HepG2 (cell line): ENCODE measurements at regions not wholly inside any gene's neighbourhood (a gene's known extent, or its start where the extent isn't known, plus 50 kb on each side); places are given as distances from the start of the nearest gene placed in this dataset.

Experiments used
- HNRNPL ChIP-seq: fragments of 200-400 bp; formaldehyde crosslinking; IDR thresholded peaks from 2 replicates; pipeline ENCODE4 v1.6.1; 2017; ENCODE audit warnings: mild to moderate bottlenecking, low read depth, low read length
- KLF16 ChIP-seq, 2 experiments: sonication (generic) in 1 of 2; formaldehyde crosslinking in 1 of 2; IDR thresholded peaks; 2 replicates each; pipeline versions ENCODE4 v1.6.1 to v1.8.0; 2016 to 2023; ENCODE audit warnings: missing genetic modification reagents in 2 of 2, missing compliant biosample characterization in 1 of 2
- RBFOX2 ChIP-seq: fragments of 200-400 bp; formaldehyde crosslinking; IDR thresholded peaks from 2 replicates; pipeline ENCODE4 v1.6.1; 2017; ENCODE audit warnings: low read depth, mild to moderate bottlenecking, low read length
- SMAD9 ChIP-seq: sonication (generic); formaldehyde crosslinking; IDR thresholded peaks from 2 replicates; pipeline ENCODE4 v1.5.1; 2020; ENCODE audit warnings: mild to moderate bottlenecking, missing genetic modification reagents
- SRY ChIP-seq: sonication (generic); formaldehyde crosslinking; IDR thresholded peaks from 2 replicates; pipeline ENCODE4 v1.8.0; 2022; ENCODE audit warnings: mild to moderate bottlenecking, missing genetic modification reagents
- ZBTB39 ChIP-seq: sonication (generic); formaldehyde crosslinking; IDR thresholded peaks from 2 replicates; pipeline ENCODE4 v1.5.0; 2020; ENCODE audit warnings: missing genetic modification reagents
- ZBTB8A ChIP-seq: sonication (generic); formaldehyde crosslinking; IDR thresholded peaks from 2 replicates; pipeline ENCODE4 v1.4.0; 2020; ENCODE audit warnings: mild to moderate bottlenecking, low read depth, missing genetic modification reagents, borderline replicate concordance
- ZGPAT ChIP-seq: IDR thresholded peaks from 2 replicates; pipeline ENCODE4 v1.6.1; 2016; ENCODE audit warnings: mild to moderate bottlenecking
- ZNF512B ChIP-seq: sonication (generic); formaldehyde crosslinking; IDR thresholded peaks from 2 replicates; pipeline ENCODE4 v1.5.1; 2020; ENCODE audit warnings: missing genetic modification reagents, mild to moderate bottlenecking, borderline replicate concordance

GRCh38 chr4:8744083-8744805, 127.4 kb downstream of the HMX1 start (continued):
- no peak for TF ChIP-seq ZGPAT (CRISPR knock-in tag)
- TF ChIP-seq KLF16 (CRISPR knock-in tag; IDR thresholded peaks at IDR 0.05): no peak
- no peak for TF ChIP-seq ZNF512B (CRISPR knock-in tag)
- no peak for TF ChIP-seq ZBTB39 (CRISPR knock-in tag)
- TF ChIP-seq SRY (CRISPR knock-in tag): no peak
- TF ChIP-seq SMAD9 (CRISPR knock-in tag): no peak
- no peak for TF ChIP-seq HNRNPL
- TF ChIP-seq RBFOX2: no peak
- TF ChIP-seq ZBTB8A (CRISPR knock-in tag): no peak
